Testis (tissue), 2 donors: ENCODE measurements at regions not wholly inside any gene's neighbourhood (a gene's known extent, or its start where the extent isn't known, plus 50 kb on each side); places are given as distances from the start of the nearest gene placed in this dataset.

Source experiments
- DNase-seq: peaks from one replicate; pipeline ENCODE4 v3.0.0-alpha.2; 2019
- H3K27ac ChIP-seq, 2 donors: fragments of 200-600 bp; sonication (generic); one replicate each; pipeline ENCODE4 v1.5.1; 2019
- H3K27me3 ChIP-seq: fragments of 200-600 bp; sonication (generic); one replicate; pipeline ENCODE4 v1.5.1; 2019
- H3K36me3 ChIP-seq: fragments of 200-600 bp; sonication (generic); one replicate; pipeline ENCODE4 v1.5.1; 2017; ENCODE audit warnings: low read depth; ENCODE audit errors: missing control alignments
- H3K4me1 ChIP-seq: fragments of 200-600 bp; sonication (generic); one replicate; pipeline ENCODE4 v1.5.1; 2019
- H3K4me3 ChIP-seq, 2 donors: fragments of 200-600 bp; sonication (generic); one replicate each; pipeline ENCODE4 v1.5.1; 2017 to 2019
- H3K9me3 ChIP-seq: fragments of 200-600 bp; sonication (generic); one replicate; pipeline ENCODE4 v1.5.1; 2017
- POLR2A ChIP-seq: fragments of 450-650 bp; IDR thresholded peaks from one replicate; pipeline ENCODE4 v1.6.1; 2017; ENCODE audit warnings: antibody characterized with exemption, mild to moderate bottlenecking, moderate library complexity
- WGBS, 2 donors: methylation state at CpG; one replicate each; pipeline ENCODE4 v1.1.5; 2018; 5-methylcytosine and 5-hydroxymethylcytosine counted together
- intact Hi-C: fragments of 100-400 bp; cut with DNase I; formaldehyde crosslinking; loops from one replicate; pipeline ENCODE4 v1.15.1; 2023; ENCODE audit warnings: low total_unique reads
- TF ChIP-seq, protein P1 (sequence below), 3 experiments: fragments of 450-650 bp in 2 of 3; fragments of 200-600 bp in 1 of 3; sonication (generic) in 1 of 3; IDR thresholded peaks; one replicate each; pipeline ENCODE4 v1.5.1; 2016 to 2019; ENCODE audit warnings: antibody characterized with exemption in 3 of 3, mild to moderate bottlenecking in 2 of 3, moderate library complexity in 1 of 3

DNA sequence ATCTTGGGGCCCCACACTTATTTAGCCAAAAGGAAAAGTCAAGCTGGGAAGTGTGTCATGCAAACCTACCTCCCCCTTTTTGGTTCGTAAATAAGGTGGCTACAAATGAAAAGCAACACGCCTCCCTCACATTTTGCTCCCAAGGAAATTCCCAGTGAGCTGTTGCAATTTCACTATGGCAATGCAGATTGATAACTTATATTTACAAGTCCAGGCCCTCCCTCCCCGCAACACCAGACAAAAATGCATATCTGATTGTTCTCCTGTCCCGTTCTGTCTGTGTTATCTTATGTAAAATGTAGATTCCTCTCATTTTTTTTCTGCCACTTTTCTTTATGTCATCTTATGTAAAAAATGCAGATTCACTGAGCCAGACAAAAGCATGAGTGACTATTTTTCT lies 1305.3 kb downstream of the SLITRK5 start:
- TF ChIP-seq, protein P1, sequence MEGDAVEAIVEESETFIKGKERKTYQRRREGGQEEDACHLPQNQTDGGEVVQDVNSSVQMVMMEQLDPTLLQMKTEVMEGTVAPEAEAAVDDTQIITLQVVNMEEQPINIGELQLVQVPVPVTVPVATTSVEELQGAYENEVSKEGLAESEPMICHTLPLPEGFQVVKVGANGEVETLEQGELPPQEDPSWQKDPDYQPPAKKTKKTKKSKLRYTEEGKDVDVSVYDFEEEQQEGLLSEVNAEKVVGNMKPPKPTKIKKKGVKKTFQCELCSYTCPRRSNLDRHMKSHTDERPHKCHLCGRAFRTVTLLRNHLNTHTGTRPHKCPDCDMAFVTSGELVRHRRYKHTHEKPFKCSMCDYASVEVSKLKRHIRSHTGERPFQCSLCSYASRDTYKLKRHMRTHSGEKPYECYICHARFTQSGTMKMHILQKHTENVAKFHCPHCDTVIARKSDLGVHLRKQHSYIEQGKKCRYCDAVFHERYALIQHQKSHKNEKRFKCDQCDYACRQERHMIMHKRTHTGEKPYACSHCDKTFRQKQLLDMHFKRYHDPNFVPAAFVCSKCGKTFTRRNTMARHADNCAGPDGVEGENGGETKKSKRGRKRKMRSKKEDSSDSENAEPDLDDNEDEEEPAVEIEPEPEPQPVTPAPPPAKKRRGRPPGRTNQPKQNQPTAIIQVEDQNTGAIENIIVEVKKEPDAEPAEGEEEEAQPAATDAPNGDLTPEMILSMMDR (IDR thresholded peaks at IDR 0.05) = no peak
- no peak for TF ChIP-seq POLR2A
- H3K27me3 ChIP-seq = no peaks in the 10 kb centered on the region
- no peaks in the 10 kb centered on the region for H3K36me3 ChIP-seq
- H3K4me1 ChIP-seq = no peaks in the 10 kb centered on the region
- no peak for DNase-seq
- H3K27ac ChIP-seq = no peak overlapping the region
- H3K9me3 ChIP-seq = no peaks in the 10 kb centered on the region
- no peak overlapping the region for H3K4me3 ChIP-seq
- WGBS, 2 donors = 62 to 70% methylated on average over 4 of the region's 4 CpGs
- intact Hi-C loops = no loop called here

DNA sequence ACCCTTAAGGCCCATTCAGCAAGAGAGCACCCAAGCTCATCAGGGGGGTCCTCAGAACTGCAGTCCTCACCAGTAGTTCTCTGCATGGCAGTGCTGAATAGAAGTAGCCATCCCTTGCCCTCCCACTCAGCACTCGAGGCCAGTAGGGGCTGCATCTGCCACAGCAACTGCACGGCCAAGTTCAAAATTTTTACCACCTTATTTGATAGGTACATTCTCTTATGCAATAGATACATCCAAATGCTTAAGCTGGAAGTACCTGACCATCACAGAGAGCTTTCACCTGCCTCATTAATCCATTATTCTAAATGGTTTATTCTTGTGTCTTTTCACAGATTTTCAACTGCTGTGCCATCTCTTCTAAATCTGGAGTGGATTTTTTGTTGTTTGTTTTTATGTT lies 1307.4 kb downstream of the SLITRK5 start:
- Histone ChIP-seq H3K27ac (no peak overlapping the region), H3K27me3 (no peaks in the 10 kb centered on the region), H3K9me3 (no peaks in the 10 kb centered on the region), H3K4me1 (no peaks in the 10 kb centered on the region), H3K36me3 (no peaks in the 10 kb centered on the region), H3K4me3 (no peak overlapping the region)
- intact Hi-C loops = no loop called here
- TF ChIP-seq, protein P1 (IDR thresholded peaks at IDR 0.05) = no peak
- no peak for TF ChIP-seq POLR2A
- no peak for DNase-seq
- 84 to 91% methylated on average over 2 of the region's 2 CpGs for WGBS, 2 donors

DNA sequence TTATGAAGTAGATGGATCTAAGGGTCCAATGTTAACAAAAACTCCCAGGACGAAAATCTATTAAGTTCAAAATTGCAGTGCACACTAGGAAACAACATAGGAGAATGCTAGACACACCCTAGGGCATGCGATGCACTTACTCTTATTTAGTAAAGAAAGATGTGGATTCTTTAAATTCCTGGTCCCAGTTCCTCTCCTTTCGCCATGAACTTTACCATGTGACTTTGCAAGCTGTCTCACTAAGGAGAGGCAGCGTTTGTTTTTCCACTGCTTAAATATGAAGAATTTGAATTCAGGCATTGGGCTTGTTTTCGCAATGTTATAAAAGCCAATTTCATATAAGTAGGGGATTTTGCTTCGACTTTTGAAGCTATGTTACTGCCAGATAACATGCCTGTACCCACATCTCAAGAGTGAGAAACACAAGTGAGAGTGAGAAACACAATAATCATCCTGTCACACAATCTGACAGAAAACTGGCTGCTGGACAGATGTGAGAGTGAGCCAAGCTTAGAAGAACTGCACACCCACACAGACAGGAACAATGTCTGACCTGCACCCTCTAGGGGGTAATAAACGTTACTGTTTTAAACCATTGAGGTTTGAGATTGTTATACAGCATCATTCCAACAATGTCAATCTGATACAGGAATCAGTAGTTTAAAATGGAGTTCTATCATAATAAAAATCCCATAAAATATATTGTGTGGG lies 1308.4 kb downstream of the SLITRK5 start:
- Histone ChIP-seq H3K4me1 (no peaks in the 10 kb centered on the region), H3K27ac (no peak overlapping the region), H3K36me3 (no peaks in the 10 kb centered on the region), H3K4me3 (no peak overlapping the region), H3K27me3 (no peaks in the 10 kb centered on the region), H3K9me3 (no peaks in the 10 kb centered on the region)
- 58 to 61% methylated on average over 7 of the region's 7 CpGs for WGBS, 2 donors
- TF ChIP-seq, protein P1 (IDR thresholded peaks at IDR 0.05) = no peak
- no peak for TF ChIP-seq POLR2A
- intact Hi-C loops = no loop called here
- DNase-seq = no peak

DNA sequence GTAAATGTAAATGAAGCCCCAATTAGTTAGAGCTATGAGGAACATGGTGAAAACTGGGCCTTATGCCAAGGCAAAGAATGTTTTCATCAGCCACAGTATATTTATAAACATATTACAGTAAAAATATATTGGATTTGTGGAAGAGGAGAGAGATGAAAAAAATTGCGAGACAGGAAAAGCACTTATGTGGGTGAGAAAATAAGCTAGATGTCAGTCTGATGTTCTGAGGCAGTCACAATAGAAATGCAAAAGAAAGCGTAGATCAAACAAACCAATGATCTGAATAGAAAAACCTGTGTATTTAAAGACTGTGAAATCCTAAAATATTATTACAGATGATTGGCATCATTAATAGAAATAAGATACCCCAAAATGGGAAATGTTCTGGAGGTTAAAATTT lies 1332.5 kb downstream of the SLITRK5 start:
- TF ChIP-seq POLR2A = no peak
- TF ChIP-seq, protein P1 (IDR thresholded peaks at IDR 0.05) = no peak
- intact Hi-C loops = no loop called here
- Histone ChIP-seq H3K27ac (no peak overlapping the region), H3K36me3 (no peaks in the 10 kb centered on the region), H3K27me3 (no peaks in the 10 kb centered on the region), H3K9me3 (no peaks in the 10 kb centered on the region), H3K4me3 (no peak overlapping the region), H3K4me1 (no peaks in the 10 kb centered on the region)
- no peak for DNase-seq
- 74 to 78% methylated on average over 2 of the region's 2 CpGs for WGBS, 2 donors

DNA sequence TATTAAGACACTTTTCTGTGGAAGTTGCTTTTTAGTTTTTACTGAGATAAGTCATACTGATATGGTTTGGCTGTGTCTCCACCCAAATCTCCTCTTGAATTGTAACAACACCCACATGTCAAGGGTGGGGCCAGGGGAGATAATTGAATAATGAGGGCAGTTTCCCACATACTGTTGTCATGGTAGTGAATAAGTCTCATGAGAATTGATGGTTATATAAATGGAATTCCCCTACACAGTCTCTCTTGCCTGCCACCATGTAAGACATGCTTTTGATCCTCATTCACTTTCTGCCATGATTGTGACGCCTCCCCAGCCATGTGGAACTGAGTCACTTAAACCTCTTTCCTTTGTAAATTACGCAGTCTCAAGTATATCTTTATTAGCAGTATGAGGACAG lies 1340.4 kb downstream of the SLITRK5 start:
- Histone ChIP-seq H3K27me3 (no peaks in the 10 kb centered on the region), H3K9me3 (no peaks in the 10 kb centered on the region), H3K4me1 (no peaks in the 10 kb centered on the region), H3K27ac (no peak overlapping the region), H3K36me3 (no peaks in the 10 kb centered on the region), H3K4me3 (no peak overlapping the region)
- TF ChIP-seq, protein P1 (IDR thresholded peaks at IDR 0.05) = no peak
- TF ChIP-seq POLR2A = no peak
- DNase-seq = no peak
- WGBS, 2 donors = 64 to 70% methylated on average over 2 of the region's 2 CpGs
- intact Hi-C loops = no loop called here
